DOHH2 (cell line): ENCODE measurements at regions not wholly inside any gene's neighbourhood (a gene's known extent, or its start where the extent isn't known, plus 50 kb on each side); places are given as distances from the start of the nearest gene placed in this dataset.
"Not testable (repeated sequence)": the region's sequence is repeated elsewhere in the genome, so short reads cannot be mapped to it uniquely, and the experiment has no call there.

Experiments used
- H3F3A ChIP-seq: fragments of 200-600 bp; sonication (generic), shearing (Covaris generic); 2 replicates; pipeline ENCODE4 v1.6.0; 2016; ENCODE audit warnings: antibody characterized with exemption, mild to moderate bottlenecking; ENCODE audit not compliant: control insufficient read depth, insufficient read depth
- H3K27ac ChIP-seq: fragments of 200-600 bp; sonication (generic); 2 replicates; pipeline ENCODE4 v1.5.1; 2014; ENCODE audit warnings: low read depth, mild to moderate bottlenecking, low read length, moderate library complexity
- H3K27me3 ChIP-seq: fragments of 200-600 bp; sonication (generic); 2 replicates; pipeline ENCODE4 v1.6.1; 2014; ENCODE audit warnings: mild to moderate bottlenecking, low read length, mixed read lengths; ENCODE audit not compliant: control insufficient read depth
- H3K36me3 ChIP-seq: fragments of 200-600 bp; sonication (generic); 2 replicates; pipeline ENCODE4 v1.6.1; 2014; ENCODE audit warnings: mild to moderate bottlenecking, low read length, moderate library complexity, mixed read lengths; ENCODE audit not compliant: control insufficient read depth
- H3K4me1 ChIP-seq: fragments of 200-600 bp; sonication (generic); 2 replicates; pipeline ENCODE4 v1.6.1; 2014; ENCODE audit warnings: mild to moderate bottlenecking, low read length, mixed read lengths; ENCODE audit not compliant: control insufficient read depth
- H3K4me2 ChIP-seq: fragments of 200-600 bp; sonication (generic); 2 replicates; pipeline ENCODE4 v1.6.0; 2014; ENCODE audit warnings: mild to moderate bottlenecking, low read length, moderate library complexity
- H3K4me3 ChIP-seq: fragments of 200-600 bp; sonication (generic); 2 replicates; pipeline ENCODE4 v1.5.1; 2014; ENCODE audit warnings: mild to moderate bottlenecking, low read length, mixed read lengths
- H3K79me2 ChIP-seq: fragments of 200-600 bp; sonication (generic); 2 replicates; pipeline ENCODE4 v1.6.1; 2014; ENCODE audit warnings: mild to moderate bottlenecking, low read length, mixed read lengths; ENCODE audit not compliant: control insufficient read depth
- H3K9me2 ChIP-seq: fragments of 200-600 bp; sonication (generic); replicated peaks from 2 replicates; pipeline ENCODE4 v1.6.1; 2014; ENCODE audit warnings: mild to moderate bottlenecking, low read length, mixed read lengths; ENCODE audit not compliant: control insufficient read depth
- H3K9me3 ChIP-seq: fragments of 200-600 bp; sonication (generic); 2 replicates; pipeline ENCODE4 v1.6.1; 2014; ENCODE audit warnings: antibody characterized with exemption, low read length, mixed read lengths; ENCODE audit not compliant: control insufficient read depth, insufficient read depth
- H4K20me1 ChIP-seq: fragments of 200-600 bp; sonication (generic); 2 replicates; pipeline ENCODE4 v1.6.0; 2014; ENCODE audit warnings: low read depth, mild to moderate bottlenecking, antibody characterized with exemption, low read length, moderate library complexity; ENCODE audit not compliant: control insufficient read depth, insufficient read depth
- EZH2phosphoT487 ChIP-seq: fragments of 200-600 bp; sonication (generic); IDR thresholded peaks from 2 replicates; pipeline ENCODE4 v1.6.1; 2017; ENCODE audit warnings: borderline replicate concordance, mild to moderate bottlenecking, antibody characterized with exemption, low read length, moderate library complexity, mixed read lengths
- TF ChIP-seq, protein P1 (sequence below): fragments of 200-600 bp; sonication (generic); IDR thresholded peaks from one replicate; pipeline ENCODE4 v1.5.1; 2014; ENCODE audit warnings: antibody characterized with exemption, mild to moderate bottlenecking, low read depth, low read length; ENCODE audit not compliant: poor library complexity, severe bottlenecking

DNA sequence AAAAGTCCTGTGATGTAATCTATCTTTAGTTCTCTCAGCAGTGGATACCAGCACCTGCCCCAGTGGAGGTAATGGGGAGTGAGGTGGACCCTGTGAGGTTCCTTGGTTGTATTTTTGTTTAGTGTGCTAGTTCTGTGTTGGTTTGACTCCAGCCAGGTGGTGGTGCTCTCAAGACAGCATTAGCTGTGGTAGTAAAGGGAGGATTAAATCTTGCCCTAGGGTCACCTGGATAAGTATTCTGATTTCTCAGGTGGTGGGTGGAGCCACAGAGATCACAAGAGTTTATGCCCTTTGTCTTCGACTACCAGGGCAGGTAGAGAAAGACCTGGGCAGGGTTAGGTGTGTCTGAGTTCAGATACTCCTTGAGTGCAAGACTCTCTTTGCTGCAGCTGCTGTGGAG lies 176.3 kb upstream of the EDA2R start:
- no peaks in the 10 kb centered on the region for H3K79me2 ChIP-seq
- no peaks in the 10 kb centered on the region for H3F3A ChIP-seq
- H3K36me3 ChIP-seq, result no peaks in the 10 kb centered on the region
- no peak for TF ChIP-seq EZH2phosphoT487
- TF ChIP-seq, protein P1, sequence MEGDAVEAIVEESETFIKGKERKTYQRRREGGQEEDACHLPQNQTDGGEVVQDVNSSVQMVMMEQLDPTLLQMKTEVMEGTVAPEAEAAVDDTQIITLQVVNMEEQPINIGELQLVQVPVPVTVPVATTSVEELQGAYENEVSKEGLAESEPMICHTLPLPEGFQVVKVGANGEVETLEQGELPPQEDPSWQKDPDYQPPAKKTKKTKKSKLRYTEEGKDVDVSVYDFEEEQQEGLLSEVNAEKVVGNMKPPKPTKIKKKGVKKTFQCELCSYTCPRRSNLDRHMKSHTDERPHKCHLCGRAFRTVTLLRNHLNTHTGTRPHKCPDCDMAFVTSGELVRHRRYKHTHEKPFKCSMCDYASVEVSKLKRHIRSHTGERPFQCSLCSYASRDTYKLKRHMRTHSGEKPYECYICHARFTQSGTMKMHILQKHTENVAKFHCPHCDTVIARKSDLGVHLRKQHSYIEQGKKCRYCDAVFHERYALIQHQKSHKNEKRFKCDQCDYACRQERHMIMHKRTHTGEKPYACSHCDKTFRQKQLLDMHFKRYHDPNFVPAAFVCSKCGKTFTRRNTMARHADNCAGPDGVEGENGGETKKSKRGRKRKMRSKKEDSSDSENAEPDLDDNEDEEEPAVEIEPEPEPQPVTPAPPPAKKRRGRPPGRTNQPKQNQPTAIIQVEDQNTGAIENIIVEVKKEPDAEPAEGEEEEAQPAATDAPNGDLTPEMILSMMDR, result no peak
- no peaks in the 10 kb centered on the region for H3K27me3 ChIP-seq
- H3K4me2 ChIP-seq, result no peak overlapping the region
- H3K9me3 ChIP-seq, result no peaks in the 10 kb centered on the region
- no peak overlapping the region for H3K27ac ChIP-seq
- no peaks in the 10 kb centered on the region for H4K20me1 ChIP-seq
- H3K4me1 ChIP-seq, result no peaks in the 10 kb centered on the region
- H3K9me2 ChIP-seq, result no peaks in the 10 kb centered on the region
- H3K4me3 ChIP-seq, result no peak overlapping the region

DNA sequence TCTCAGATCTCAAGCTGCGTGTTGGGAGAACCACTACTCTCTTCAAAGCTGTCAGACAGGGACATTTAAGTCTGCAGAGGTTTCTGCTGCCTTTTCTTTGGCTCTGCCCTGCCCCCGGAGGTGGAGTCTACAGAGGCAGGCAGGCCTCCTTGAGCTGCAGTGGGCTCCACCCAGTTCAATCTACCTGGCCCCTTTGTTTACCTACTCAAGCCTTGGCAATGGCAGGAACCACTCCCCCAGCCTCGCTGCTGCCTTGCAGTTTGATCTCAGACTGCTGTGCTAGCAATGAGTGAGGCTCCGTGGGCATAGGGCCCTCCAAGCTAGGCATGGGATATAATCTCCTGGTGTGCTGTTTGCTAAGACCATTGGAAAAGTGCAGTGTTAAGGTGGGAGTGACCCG lies 155.6 kb upstream of the EDA2R start:
- not testable (repeated sequence) for H4K20me1 ChIP-seq, H3K27ac ChIP-seq, H3K27me3 ChIP-seq, H3K4me3 ChIP-seq, H3K79me2 ChIP-seq, H3K4me2 ChIP-seq, H3K36me3 ChIP-seq, H3K9me2 ChIP-seq, H3K9me3 ChIP-seq, H3F3A ChIP-seq, H3K4me1 ChIP-seq

DNA sequence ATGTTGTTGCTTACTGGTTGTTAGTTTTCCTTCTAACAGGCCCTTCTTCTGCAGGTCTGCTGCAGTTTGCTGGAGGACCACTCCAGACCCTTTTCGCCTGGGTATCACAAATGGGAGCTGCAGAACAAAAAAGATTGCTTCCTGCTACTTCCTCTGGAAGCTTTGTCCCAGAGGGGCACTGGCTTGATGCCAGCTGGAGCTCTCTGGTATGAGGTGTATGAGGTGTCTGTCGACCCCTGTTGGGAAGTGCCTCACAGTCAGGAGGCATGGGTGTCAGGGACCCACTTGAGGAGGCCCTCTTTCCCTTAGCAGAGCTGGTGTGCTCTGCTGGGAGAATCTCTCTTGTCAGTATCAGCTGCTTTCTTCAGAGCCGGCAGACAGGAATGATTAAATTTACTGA lies 127.4 kb upstream of the EDA2R start:
- no peaks in the 10 kb centered on the region for H3K9me3 ChIP-seq
- no peaks in the 10 kb centered on the region for H3K36me3 ChIP-seq
- no peak overlapping the region for H3K4me2 ChIP-seq
- H4K20me1 ChIP-seq, result no peaks in the 10 kb centered on the region
- no peaks in the 10 kb centered on the region for H3K4me1 ChIP-seq
- no peaks in the 10 kb centered on the region for H3F3A ChIP-seq
- TF ChIP-seq EZH2phosphoT487, result no peak
- TF ChIP-seq, protein P1, result no peak
- H3K27ac ChIP-seq, result no peak overlapping the region
- H3K9me2 ChIP-seq, result no peaks in the 10 kb centered on the region
- H3K4me3 ChIP-seq, result no peak overlapping the region
- H3K27me3 ChIP-seq, result no peaks in the 10 kb centered on the region
- no peaks in the 10 kb centered on the region for H3K79me2 ChIP-seq

DNA sequence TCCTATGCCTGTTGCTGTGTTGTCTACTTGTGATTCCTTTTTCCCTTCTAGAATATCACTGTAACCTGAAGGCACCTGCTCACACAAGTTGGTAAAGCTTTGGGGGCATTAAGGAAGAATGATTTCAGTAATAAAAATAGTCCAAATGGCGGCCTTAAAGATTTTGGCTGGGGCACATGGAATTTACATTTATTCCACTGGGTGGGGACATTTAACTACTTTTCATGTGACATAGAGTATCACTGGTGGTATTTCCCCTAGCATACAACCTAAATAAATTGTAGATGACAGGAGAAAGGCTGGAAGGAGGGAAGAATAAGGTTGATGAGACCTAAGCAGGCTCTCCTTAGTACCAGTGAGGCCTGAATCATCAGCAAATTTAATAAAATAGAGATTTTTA lies 121.8 kb upstream of the EDA2R start:
- H3K36me3 ChIP-seq, result no peaks in the 10 kb centered on the region
- no peaks in the 10 kb centered on the region for H3K27me3 ChIP-seq

More for the DNA sequence above, 121.8 kb upstream of the EDA2R start:
- Histone ChIP-seq H3K4me1 (no peaks in the 10 kb centered on the region), H3K79me2 (no peaks in the 10 kb centered on the region), H3K9me3 (no peaks in the 10 kb centered on the region), H3K9me2 (no peaks in the 10 kb centered on the region), H3K27ac (no peak overlapping the region), H4K20me1 (no peaks in the 10 kb centered on the region), H3K4me2 (no peak overlapping the region), H3F3A (no peaks in the 10 kb centered on the region), H3K4me3 (no peak overlapping the region)
- TF ChIP-seq, protein P1, result no peak
- TF ChIP-seq EZH2phosphoT487, result no peak
